HG03280 (cell line): ENCODE measurements at regions not wholly inside any gene's neighbourhood (a gene's known extent, or its start where the extent isn't known, plus 50 kb on each side); places are given as distances from the start of the nearest gene placed in this dataset.
"Not testable (repeated sequence)": the region's sequence is repeated elsewhere in the genome, so short reads cannot be mapped to it uniquely, and the experiment has no call there.

ENCODE experiments used
- ATAC-seq: cut with Tn5 transposase; IDR thresholded peaks from one replicate; pipeline ENCODE4 v1.9.1; 2021; ENCODE audit warnings: mild to moderate bottlenecking, moderate library complexity; ENCODE audit not compliant: unreplicated experiment

DNA sequence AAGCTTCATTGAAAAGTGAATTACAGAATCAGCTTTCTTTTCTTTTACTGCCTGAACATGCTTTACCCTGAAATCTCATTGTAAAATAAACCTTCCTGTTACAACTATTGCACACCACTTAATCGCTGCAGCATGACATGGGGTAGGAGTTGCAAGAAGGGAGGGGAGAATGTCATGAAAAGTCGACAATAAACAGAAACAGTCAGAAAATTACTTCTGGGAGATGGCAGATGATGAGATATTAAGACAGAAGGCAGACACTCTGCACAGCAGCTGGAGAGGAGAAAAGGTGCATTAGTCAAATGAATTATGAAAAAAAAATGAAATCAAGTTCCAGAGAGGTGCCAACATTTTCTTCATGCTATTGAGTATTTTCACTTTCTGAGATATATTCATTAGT is 287.7 kb downstream of the PCDH7 start:
- ATAC-seq: no peak

GRCh38 chr4:31009926-31010325 is 289.8 kb downstream of the PCDH7 start:
- no peak for ATAC-seq

DNA sequence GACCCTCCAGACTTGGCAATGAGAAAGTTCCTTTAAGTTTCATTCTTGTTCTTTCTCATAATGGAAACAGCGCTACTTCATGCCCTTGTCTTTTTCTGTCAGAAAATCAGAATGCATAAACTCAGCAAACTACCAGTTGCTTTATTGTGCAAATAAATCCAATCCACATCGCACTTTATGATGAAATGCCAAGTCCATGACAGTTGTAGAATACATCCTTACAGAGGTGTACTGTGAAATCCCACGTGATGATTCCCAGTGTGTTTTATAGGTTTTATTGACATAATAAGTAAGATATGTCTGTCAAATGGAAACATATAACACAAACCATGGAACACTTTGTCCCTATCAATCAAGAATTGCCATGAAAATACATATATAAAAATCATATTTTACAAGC is 295.0 kb downstream of the PCDH7 start:
- ATAC-seq: no peak

DNA sequence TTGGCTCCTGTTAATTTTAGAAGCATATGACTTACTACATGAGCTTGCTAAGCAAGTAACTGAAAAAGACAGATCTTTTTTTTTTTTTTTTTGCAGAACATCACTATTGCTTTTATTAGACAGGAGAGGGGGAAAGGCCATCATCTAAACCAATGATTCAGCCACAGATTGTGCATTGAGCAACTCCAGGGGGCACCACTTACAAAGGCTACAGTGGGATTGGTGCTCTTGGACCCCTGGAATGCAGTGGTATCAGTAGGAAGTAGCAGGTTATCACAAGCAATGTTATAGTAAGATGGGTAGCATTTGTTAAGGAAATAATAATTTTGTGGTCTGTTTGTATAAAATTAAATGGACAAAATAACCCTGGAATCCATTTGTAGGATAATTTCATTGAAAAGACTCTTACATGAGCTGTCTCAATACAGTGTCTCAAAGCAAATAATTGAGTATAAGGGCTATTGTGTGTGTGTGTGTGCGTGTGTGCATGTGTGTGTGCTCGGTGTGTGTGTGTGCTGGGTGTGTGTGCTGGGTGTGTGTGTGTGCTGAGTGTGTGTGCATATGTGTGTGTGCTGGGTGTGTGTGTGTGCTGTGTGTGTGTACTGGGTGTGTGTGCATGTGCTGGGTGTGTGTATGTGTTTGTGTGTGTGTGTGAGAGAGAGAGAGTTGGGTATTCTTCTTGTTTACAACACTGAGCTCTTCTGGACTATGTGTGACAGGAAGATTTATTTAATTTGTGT is 296.3 kb downstream of the PCDH7 start:
- ATAC-seq: no peak

DNA sequence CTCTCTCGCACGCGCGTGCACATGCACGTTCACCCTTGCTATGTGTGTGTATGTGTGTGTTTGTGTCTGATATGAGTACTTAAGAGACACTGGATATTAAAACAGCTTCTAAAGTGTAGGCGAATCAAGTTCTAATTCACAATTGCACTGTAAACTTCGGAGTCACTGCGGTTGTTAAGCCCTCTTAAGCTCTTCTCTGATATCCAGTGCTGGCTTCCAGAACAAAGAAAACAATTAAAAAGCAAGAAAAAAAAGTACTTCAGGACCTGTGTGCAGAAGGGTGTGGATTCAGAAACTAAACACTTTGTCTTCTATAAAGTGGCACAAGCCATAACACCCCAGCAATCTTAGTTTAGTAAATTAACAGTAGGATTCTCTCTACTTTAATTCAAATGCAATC is 300.2 kb downstream of the PCDH7 start:
- no peak for ATAC-seq

DNA sequence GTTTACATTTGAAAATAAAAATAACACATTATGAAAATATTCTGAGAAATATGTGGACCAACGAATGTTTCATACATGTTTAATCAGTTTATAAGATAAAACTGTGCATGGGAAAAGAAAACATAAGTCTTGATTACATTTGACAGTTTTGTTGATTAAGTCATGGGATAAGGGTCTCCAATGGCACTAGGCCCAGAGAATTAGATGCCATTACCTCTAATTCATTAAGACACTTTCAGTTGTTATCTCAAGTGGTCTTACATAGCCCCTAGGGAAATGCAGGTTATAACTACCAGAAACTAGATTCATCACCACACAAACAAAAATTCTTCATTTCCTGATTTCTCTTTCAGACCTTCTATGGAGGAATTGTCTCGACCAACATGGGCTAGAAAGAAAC is 300.8 kb downstream of the PCDH7 start:
- no peak for ATAC-seq

- no peak for ATAC-seq
Measured at GRCh38 chr4:31022702-31023101, 302.5 kb downstream of the PCDH7 start.

DNA sequence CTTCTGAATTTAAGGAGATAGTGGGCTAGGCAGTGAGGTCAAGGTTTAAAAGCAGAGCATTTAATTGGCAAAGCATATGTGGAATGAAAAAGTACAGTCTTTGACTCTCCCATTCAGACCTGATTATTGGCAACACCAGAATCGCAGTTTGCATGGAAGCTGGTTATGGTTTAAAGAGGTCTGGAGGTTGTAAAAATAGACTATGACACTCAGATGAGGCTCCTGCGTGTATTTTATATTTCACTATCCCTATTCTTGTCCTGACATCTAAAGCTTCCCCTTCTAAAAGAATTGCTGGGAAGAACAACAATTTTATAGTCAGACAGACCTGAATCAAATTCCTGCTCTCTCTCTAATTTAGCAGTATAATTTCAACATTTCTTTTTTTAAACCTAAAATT is 302.9 kb downstream of the PCDH7 start:
- no peak for ATAC-seq

DNA sequence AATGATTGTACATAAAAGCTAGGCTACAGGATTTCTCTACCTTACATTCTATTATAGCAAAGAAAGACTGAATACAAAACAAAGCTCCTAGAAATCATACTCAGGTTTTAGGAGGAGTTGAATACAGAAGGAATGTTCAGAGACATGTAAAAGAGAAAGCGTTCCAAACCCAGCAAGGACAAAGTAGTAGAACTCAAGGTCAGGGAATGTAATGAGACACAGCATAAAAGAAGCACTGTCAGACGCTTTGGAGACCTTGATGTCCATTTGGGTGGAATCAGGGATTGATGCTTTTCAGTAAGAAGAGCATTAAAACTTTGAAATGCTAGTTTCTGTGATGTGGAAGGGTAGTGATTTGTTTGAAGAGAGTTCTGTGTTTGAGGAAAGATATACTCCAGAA is 303.6 kb downstream of the PCDH7 start:
- ATAC-seq: no peak

GRCh38 chr4:31024781-31025180 is 304.6 kb downstream of the PCDH7 start:
- ATAC-seq: not testable (repeated sequence)

GRCh38 chr4:31026256-31026655 is 306.1 kb downstream of the PCDH7 start:
- no peak for ATAC-seq

GRCh38 chr4:31034550-31034949 is 314.4 kb downstream of the PCDH7 start:
- no peak for ATAC-seq

DNA sequence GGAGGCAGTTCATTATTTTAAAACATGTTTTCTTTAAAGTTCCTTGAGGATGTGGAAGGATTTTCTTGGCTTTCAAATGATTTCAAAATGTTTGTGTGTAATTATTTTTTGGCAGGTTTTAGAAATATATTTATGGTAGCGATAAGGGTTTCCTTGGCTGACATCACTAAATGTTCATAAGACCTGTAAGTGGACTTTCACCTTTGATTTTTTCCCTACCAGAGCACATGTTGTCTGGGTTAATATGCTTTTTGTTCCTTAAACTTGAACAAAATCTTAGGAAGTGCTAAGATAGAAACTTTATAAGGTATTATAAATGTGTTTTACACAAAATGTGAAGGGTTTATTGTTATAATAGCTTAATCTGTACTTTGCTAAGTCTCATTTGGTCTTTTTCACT is 315.6 kb downstream of the PCDH7 start:
- no peak for ATAC-seq

DNA sequence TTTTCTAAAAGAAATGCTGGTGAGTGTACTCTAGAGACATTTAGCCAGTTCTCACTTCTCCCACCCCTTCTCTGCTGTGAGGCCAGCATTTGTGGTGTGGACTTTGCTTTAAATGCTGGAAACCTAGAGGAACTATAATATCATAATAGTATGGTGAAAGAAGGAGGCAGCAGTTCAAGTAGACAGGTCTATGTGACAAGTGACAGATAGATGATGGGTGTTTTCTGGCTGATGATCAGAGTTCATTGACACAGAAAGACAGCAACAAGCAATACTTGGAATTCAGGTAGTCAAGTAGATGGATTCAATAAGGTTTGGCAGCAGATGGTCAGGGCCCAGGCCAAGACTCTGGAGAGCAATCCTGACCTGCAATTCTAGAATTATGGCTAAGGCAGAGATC is 317.5 kb downstream of the PCDH7 start:
- ATAC-seq: no peak

DNA sequence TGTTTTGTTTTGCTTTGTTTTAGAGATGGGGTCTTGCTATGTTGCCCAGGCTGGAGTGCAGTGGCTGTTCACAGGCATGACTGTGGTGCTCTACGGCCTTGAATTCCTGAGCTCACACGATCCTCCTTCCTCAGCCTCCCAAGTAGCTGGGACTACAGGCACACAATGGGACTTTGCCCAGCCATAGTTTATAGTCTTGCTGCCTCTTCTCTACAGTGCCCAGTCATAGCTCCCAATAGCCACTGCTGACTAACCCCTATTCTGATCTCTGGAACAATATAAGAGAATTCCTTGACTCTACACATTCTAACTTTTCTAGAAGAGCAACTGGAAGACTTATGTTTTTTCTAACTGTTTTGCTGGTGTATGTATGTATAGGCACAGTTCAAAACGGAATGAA is 319.2 kb downstream of the PCDH7 start:
- no peak for ATAC-seq

DNA sequence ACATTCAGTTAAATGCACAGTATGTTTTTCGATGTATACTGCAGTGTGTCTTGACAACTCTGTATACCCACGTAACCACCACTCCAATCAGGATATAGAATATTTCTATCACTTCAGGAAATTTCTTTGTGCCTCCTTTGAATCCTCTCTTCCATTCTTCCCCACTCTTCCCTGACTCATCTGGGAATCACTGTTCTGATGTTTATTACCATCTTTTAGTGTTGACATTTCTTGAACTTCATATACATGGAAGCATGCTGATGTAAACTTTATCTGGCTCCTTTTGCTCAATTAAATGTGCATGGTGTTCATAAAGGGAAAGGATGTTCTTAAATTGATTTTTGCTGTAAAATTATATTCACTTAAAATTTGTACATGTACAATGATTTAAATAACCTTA is 319.9 kb downstream of the PCDH7 start:
- ATAC-seq: no peak

DNA sequence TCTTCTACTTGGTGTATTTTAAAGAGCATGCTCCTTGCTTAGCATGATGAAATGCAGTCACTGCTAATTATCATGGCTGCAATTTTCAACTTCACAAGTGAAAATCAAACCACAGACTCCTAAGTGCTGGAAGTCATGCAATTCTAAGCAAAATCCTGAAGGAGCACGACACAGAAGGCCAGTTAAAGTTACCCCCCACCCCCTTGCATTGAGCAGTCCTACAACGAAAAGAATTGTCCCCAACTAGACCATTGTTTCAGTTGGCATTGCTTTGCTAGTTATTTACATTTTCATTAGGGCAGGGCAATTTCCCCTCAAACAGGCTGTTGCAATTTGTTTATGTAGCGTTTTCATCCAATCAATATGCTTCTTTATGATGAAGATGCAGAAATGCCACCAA is 321.2 kb downstream of the PCDH7 start:
- no peak for ATAC-seq

DNA sequence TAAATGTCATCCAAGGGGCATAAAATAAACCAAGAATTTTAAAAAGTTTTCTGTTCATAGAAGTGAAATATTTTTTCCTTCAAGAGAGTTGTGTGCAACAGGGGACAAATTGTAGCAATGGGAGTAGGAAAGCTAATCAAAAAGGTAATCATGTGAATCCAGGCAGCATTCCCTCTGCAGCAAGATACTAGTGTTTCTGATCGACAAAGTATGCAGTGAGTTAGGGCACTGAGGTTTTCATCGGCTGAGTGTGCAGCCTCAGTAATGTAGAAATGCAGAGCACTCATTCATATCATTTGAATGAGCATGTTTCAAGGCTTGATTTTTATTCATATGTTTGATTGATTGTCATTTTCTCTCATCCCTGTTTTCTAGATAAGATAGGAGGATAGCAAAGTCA is 321.7 kb downstream of the PCDH7 start:
- ATAC-seq: no peak

DNA sequence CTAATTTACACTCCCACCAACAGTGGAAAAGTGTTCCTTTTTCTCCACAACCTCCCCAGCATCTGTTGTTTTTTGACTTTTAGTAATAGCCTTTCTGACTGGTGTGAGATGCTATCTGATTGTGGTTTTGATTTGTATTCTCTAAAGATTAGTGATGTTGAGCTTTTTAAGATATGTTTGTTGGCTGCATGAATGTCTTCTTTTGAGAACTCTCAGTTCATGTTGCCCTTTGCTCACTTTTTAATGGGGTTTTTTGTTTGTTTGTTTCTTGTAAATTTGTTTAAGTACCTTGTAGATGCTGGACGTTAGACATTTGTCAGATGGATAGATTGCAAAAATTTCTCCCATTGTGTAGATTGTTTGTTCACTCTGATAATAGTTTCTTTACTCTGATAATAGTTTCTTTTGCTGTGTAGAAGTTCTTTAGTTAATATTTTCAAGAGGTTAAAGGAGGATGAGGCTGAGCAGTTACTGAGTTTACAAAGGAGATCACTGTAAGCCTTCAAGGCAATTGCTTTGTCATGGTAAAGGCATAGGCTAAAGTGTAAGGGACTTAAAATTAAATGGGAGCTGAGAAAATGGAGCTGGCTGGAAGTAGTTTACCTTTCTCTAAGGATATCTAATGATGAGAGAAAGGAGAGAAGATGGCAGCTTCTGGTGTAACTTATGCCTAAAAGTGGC is 323.4 kb downstream of the PCDH7 start:
- ATAC-seq: no peak

GRCh38 chr4:31045151-31045550 is 325.0 kb downstream of the PCDH7 start:
- ATAC-seq: no peak

DNA sequence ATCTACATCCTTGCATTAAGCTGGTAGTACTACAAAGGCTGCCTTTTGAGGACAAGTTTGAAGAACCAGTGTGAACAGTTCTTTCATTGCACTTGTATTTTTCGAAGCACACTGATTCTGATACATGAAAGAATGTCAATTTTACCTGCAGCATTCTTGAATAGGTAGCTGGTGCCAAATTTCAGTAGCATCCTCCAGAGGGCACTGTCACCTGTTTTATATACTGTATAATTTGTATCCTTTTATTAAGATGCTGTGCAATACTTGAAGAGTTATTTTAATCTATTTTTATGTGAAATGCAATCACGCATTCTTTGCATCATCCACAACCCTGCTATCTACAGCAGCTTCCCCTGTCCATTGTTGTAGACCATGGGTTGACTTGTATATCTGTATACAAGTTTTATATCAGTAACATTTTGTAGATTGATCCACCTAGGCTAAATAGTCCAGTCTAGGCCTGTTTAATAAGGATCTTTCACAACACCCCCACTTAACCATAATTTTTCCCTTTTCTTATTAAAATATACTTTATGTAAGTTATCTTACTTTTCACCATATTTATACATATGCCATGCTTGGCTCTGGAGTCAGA is 325.7 kb downstream of the PCDH7 start:
- no peak for ATAC-seq

- no peak for ATAC-seq
Measured at GRCh38 chr4:31051151-31051550, 331.0 kb downstream of the PCDH7 start.
